ENCODE measurements at regions not wholly inside any gene's neighbourhood (a gene's known extent, or its start where the extent isn't known, plus 50 kb on each side); places are given as distances from the start of the nearest gene placed in this dataset.

- Histone ChIP-seq H2AFZ (ENCODE audit: low read depth, low read length) (no peak overlapping the region), H3K4me3 (ENCODE audit: insufficient read depth in 1 of 2, low read depth in 1 of 2, low read length in 2 of 2) (no peak overlapping the region), H3K4me2 (ENCODE audit: low read length, poor library complexity, severe bottlenecking) (no peak overlapping the region), H3K14ac (ENCODE audit: low read length in 2 of 2) (no peak overlapping the region), H3K27ac (ENCODE audit: low read length, poor library complexity, severe bottlenecking) (no peak overlapping the region), H3K23ac (ENCODE audit: low read length in 2 of 2) (no peak overlapping the region), H3K27me3 (ENCODE audit: control insufficient read depth in 1 of 2, insufficient read depth in 1 of 2, low read length in 2 of 2) (no peaks in the 10 kb centered on the region), H2AK5ac (ENCODE audit: low read length, severe bottlenecking) (no peak overlapping the region), H2BK5ac (ENCODE audit: low read depth, low read length, poor library complexity, severe bottlenecking) (no peak overlapping the region), H3K4ac (ENCODE audit: low read depth in 1 of 2, low read length in 2 of 2) (no peak overlapping the region), H4K91ac (ENCODE audit: low read length) (no peak overlapping the region), H3K9ac (ENCODE audit: low read length) (no peak overlapping the region), H2BK120ac (ENCODE audit: low read depth, low read length) (no peak overlapping the region), H3K18ac (ENCODE audit: low read depth in 1 of 2, low read length in 2 of 2) (no peak overlapping the region), H3K9me3 (ENCODE audit: control insufficient read depth, low read length) (peaks cover 5% of the 10 kb centered on the region), H3K4me1 (ENCODE audit: control insufficient read depth, insufficient read depth, low read depth, low read length) (no peaks in the 10 kb centered on the region), H3K36me3 (ENCODE audit: control insufficient read depth in 1 of 2, insufficient read depth in 2 of 2, low read depth in 1 of 2, low read length in 2 of 2) (no peaks in the 10 kb centered on the region), H2BK12ac (ENCODE audit: low read length in 2 of 2) (no peak overlapping the region), H4K8ac (ENCODE audit: low read length) (no peak overlapping the region), H3K79me1 (replicated peaks; ENCODE audit: low read length, poor library complexity, severe bottlenecking) (no peaks in the 10 kb centered on the region), H2BK15ac (ENCODE audit: low read depth, poor library complexity, severe bottlenecking) (no peak overlapping the region)
- no peak for DNase-seq
- 88% methylated on average over 3 of the region's 3 CpGs for WGBS
These were observed 1761.3 kb upstream of the IGFBP7 start for GRCh38 chr4:58871509-58871908.

- Histone ChIP-seq H3K27me3 (ENCODE audit: control insufficient read depth in 1 of 2, insufficient read depth in 1 of 2, low read length in 2 of 2) (no peaks in the 10 kb centered on the region), H3K9me3 (ENCODE audit: control insufficient read depth, low read length) (peaks cover 4% of the 10 kb centered on the region), H3K4me1 (ENCODE audit: control insufficient read depth, insufficient read depth, low read depth, low read length) (no peaks in the 10 kb centered on the region), H2BK15ac (ENCODE audit: low read depth, poor library complexity, severe bottlenecking) (no peak overlapping the region), H3K23ac (ENCODE audit: low read length in 2 of 2) (no peak overlapping the region), H2BK12ac (ENCODE audit: low read length in 2 of 2) (no peak overlapping the region), H3K14ac (ENCODE audit: low read length in 2 of 2) (no peak overlapping the region), H3K79me1 (replicated peaks; ENCODE audit: low read length, poor library complexity, severe bottlenecking) (no peaks in the 10 kb centered on the region), H2AK5ac (ENCODE audit: low read length, severe bottlenecking) (no peak overlapping the region), H3K4me3 (ENCODE audit: insufficient read depth in 1 of 2, low read depth in 1 of 2, low read length in 2 of 2) (no peak overlapping the region), H3K9ac (ENCODE audit: low read length) (no peak overlapping the region), H4K91ac (ENCODE audit: low read length) (no peak overlapping the region), H2AFZ (ENCODE audit: low read depth, low read length) (no peak overlapping the region), H3K27ac (ENCODE audit: low read length, poor library complexity, severe bottlenecking) (no peak overlapping the region), H3K4ac (ENCODE audit: low read depth in 1 of 2, low read length in 2 of 2) (no peak overlapping the region), H3K36me3 (ENCODE audit: control insufficient read depth in 1 of 2, insufficient read depth in 2 of 2, low read depth in 1 of 2, low read length in 2 of 2) (no peaks in the 10 kb centered on the region), H3K4me2 (ENCODE audit: low read length, poor library complexity, severe bottlenecking) (no peak overlapping the region), H2BK120ac (ENCODE audit: low read depth, low read length) (no peak overlapping the region), H2BK5ac (ENCODE audit: low read depth, low read length, poor library complexity, severe bottlenecking) (no peak overlapping the region), H3K18ac (ENCODE audit: low read depth in 1 of 2, low read length in 2 of 2) (no peak overlapping the region), H4K8ac (ENCODE audit: low read length) (no peak overlapping the region)
- DNase-seq, result no peak
- no CpG with 5 or more reads among the region's 1 CpG for WGBS
These were observed 1738.8 kb upstream of the IGFBP7 start for GRCh38 chr4:58849026-58849425.

GRCh38 chr4:58843455-58843854 is 1733.3 kb upstream of the IGFBP7 start:
- Histone ChIP-seq H3K27ac (ENCODE audit: low read length, poor library complexity, severe bottlenecking) (no peak overlapping the region), H2BK12ac (ENCODE audit: low read length in 2 of 2) (no peak overlapping the region), H3K4me2 (ENCODE audit: low read length, poor library complexity, severe bottlenecking) (no peak overlapping the region), H2BK5ac (ENCODE audit: low read depth, low read length, poor library complexity, severe bottlenecking) (no peak overlapping the region), H3K9me3 (ENCODE audit: control insufficient read depth, low read length) (peaks cover 10% of the 10 kb centered on the region), H3K9ac (ENCODE audit: low read length) (no peak overlapping the region), H3K23ac (ENCODE audit: low read length in 2 of 2) (no peak overlapping the region), H3K4me1 (ENCODE audit: control insufficient read depth, insufficient read depth, low read depth, low read length) (no peaks in the 10 kb centered on the region), H3K14ac (ENCODE audit: low read length in 2 of 2) (no peak overlapping the region), H3K4me3 (ENCODE audit: insufficient read depth in 1 of 2, low read depth in 1 of 2, low read length in 2 of 2) (no peak overlapping the region), H3K79me1 (replicated peaks; ENCODE audit: low read length, poor library complexity, severe bottlenecking) (no peaks in the 10 kb centered on the region), H3K18ac (ENCODE audit: low read depth in 1 of 2, low read length in 2 of 2) (no peak overlapping the region), H2AFZ (ENCODE audit: low read depth, low read length) (no peak overlapping the region), H2BK120ac (ENCODE audit: low read depth, low read length) (no peak overlapping the region), H2AK5ac (ENCODE audit: low read length, severe bottlenecking) (no peak overlapping the region), H4K91ac (ENCODE audit: low read length) (no peak overlapping the region), H3K4ac (ENCODE audit: low read depth in 1 of 2, low read length in 2 of 2) (no peak overlapping the region), H3K27me3 (ENCODE audit: control insufficient read depth in 1 of 2, insufficient read depth in 1 of 2, low read length in 2 of 2) (no peaks in the 10 kb centered on the region), H4K8ac (ENCODE audit: low read length) (no peak overlapping the region), H2BK15ac (ENCODE audit: low read depth, poor library complexity, severe bottlenecking) (no peak overlapping the region), H3K36me3 (ENCODE audit: control insufficient read depth in 1 of 2, insufficient read depth in 2 of 2, low read depth in 1 of 2, low read length in 2 of 2) (no peaks in the 10 kb centered on the region)
- no peak for DNase-seq

GRCh38 chr4:58833126-58833525 is 1722.9 kb upstream of the IGFBP7 start:
- no peak overlapping the region for H3K4ac ChIP-seq (ENCODE audit: low read depth in 1 of 2, low read length in 2 of 2)
- no peaks in the 10 kb centered on the region for H3K79me1 ChIP-seq (replicated peaks; ENCODE audit: low read length, poor library complexity, severe bottlenecking)
- H3K4me3 ChIP-seq (ENCODE audit: insufficient read depth in 1 of 2, low read depth in 1 of 2, low read length in 2 of 2), result no peak overlapping the region
- H3K4me1 ChIP-seq (ENCODE audit: control insufficient read depth, insufficient read depth, low read depth, low read length), result no peaks in the 10 kb centered on the region
- no peak overlapping the region for H3K18ac ChIP-seq (ENCODE audit: low read depth in 1 of 2, low read length in 2 of 2)
- H3K14ac ChIP-seq (ENCODE audit: low read length in 2 of 2), result no peak overlapping the region
- no peak overlapping the region for H2BK15ac ChIP-seq (ENCODE audit: low read depth, poor library complexity, severe bottlenecking)
- H2BK12ac ChIP-seq (ENCODE audit: low read length in 2 of 2), result no peak overlapping the region
- no peak overlapping the region for H2BK5ac ChIP-seq (ENCODE audit: low read depth, low read length, poor library complexity, severe bottlenecking)
- no peak overlapping the region for H3K27ac ChIP-seq (ENCODE audit: low read length, poor library complexity, severe bottlenecking)
- no peak overlapping the region for H4K8ac ChIP-seq (ENCODE audit: low read length)
- H2AFZ ChIP-seq (ENCODE audit: low read depth, low read length), result no peak overlapping the region
- no CpG with 5 or more reads among the region's 1 CpG for WGBS
- no peak for DNase-seq
- H3K27me3 ChIP-seq (ENCODE audit: control insufficient read depth in 1 of 2, insufficient read depth in 1 of 2, low read length in 2 of 2), result no peaks in the 10 kb centered on the region
- no peak overlapping the region for H2BK120ac ChIP-seq (ENCODE audit: low read depth, low read length)
- no peaks in the 10 kb centered on the region for H3K36me3 ChIP-seq (ENCODE audit: control insufficient read depth in 1 of 2, insufficient read depth in 2 of 2, low read depth in 1 of 2, low read length in 2 of 2)
- H3K9me3 ChIP-seq (ENCODE audit: control insufficient read depth, low read length), result no peaks in the 10 kb centered on the region
- H3K9ac ChIP-seq (ENCODE audit: low read length), result no peak overlapping the region
- no peak overlapping the region for H3K4me2 ChIP-seq (ENCODE audit: low read length, poor library complexity, severe bottlenecking)
- no peak overlapping the region for H2AK5ac ChIP-seq (ENCODE audit: low read length, severe bottlenecking)
- H4K91ac ChIP-seq (ENCODE audit: low read length), result no peak overlapping the region
- no peak overlapping the region for H3K23ac ChIP-seq (ENCODE audit: low read length in 2 of 2)

All from mesenchymal stem cell (in vitro differentiated cells and primary cell).